ENCODE measurements at regions not wholly inside any gene's neighbourhood (a gene's known extent, or its start where the extent isn't known, plus 50 kb on each side); places are given as distances from the start of the nearest gene placed in this dataset.
A peak's percentile ranks its signal among the peaks of the same experiment; 100 is the strongest.

DNA sequence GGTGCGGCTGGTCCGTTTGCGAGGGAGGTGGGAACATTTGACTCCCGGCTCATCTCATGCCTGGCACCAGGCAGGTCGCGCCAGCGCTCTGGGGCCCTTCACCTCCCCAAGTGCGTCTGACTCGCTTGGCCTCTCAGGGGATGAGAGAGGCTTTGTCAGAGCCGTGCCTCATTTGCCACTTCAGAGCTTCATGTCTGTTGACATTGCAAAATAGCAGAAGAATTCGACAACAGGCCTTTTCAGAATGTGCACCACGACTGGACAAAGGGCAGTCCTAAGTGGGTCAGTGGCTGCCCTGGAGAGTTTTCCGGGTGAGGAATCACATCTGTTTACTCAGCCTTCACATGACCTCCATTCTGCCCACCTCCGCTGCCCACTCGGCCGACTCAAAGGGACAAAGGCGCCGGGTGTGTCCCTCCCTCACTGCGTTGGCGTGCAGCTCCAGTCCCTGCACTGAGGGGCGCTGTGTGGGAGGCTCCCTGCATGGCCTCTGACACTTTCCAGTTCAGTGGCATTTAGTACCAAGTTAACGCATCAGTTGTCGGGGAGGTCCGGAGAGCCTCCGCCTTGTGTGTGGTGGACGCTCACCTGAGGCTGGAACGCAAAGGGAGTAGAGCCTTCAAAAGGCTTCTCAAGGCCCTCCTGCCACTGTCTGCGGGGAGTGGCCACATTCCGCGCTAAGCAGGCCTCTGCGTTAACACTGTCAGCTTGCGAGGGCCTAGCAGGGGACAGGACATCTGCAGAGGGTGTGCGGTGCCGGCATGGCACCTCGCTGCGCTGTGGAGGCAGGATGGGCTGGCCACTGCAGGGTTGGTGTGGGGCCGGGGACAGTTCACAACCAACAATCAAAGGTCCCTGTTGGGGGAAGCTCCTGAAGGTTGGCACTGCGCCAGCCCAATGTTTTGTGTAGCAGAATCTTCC, 171.5 kb downstream of the NXNL2 start:
- Histone ChIP-seq H3K36me3 (ENCODE audit: insufficient read depth, low read length) (no peaks in the 10 kb centered on the region), H3K9me3 (ENCODE audit: insufficient read depth, low read depth, low read length) (no peaks in the 10 kb centered on the region), H3K4me2 (ENCODE audit: low read length) (peak overlapping the region; percentile 39), H3K27ac (ENCODE audit: low read depth, low read length) (no peak overlapping the region), H3K79me2 (ENCODE audit: insufficient read depth, low read length) (no peaks in the 10 kb centered on the region), H2AFZ (ENCODE audit: low read depth, low read length) (peak overlapping the region; percentile 59), H3K27me3 (ENCODE audit: insufficient read depth, low read length) (no peaks in the 10 kb centered on the region), H3K9ac (ENCODE audit: low read length) (no peak overlapping the region), H4K20me1 (ENCODE audit: insufficient read depth, low read length) (no peaks in the 10 kb centered on the region), H3K4me1 (ENCODE audit: insufficient read depth, low read length) (peaks cover 8% of the 10 kb centered on the region), H3K4me3 (ENCODE audit: insufficient read depth, low read depth, low read length) (no peak overlapping the region)
- Mint-ChIP-seq H3K27me3 (ENCODE audit: low read depth, unreplicated experiment) (peaks cover 3% of the 10 kb centered on the region), H3K9me3 (ENCODE audit: unreplicated experiment) (peaks cover 2% of the 10 kb centered on the region), H3K36me3 (ENCODE audit: low read depth, unreplicated experiment) (no peaks in the 10 kb centered on the region), H3K4me1 (ENCODE audit: low read depth, unreplicated experiment) (no peaks in the 10 kb centered on the region), H3K4me3 (ENCODE audit: unreplicated experiment) (no peak overlapping the region), H3K27ac (ENCODE audit: unreplicated experiment) (no peak overlapping the region)
- DNase-seq (ENCODE audit: low read depth): peak; percentile 11
- no peak for FAIRE-seq
- no peak for TF ChIP-seq EZH2 (IDR thresholded peaks at IDR 0.05; ENCODE audit: insufficient read depth, low read length)

DNA sequence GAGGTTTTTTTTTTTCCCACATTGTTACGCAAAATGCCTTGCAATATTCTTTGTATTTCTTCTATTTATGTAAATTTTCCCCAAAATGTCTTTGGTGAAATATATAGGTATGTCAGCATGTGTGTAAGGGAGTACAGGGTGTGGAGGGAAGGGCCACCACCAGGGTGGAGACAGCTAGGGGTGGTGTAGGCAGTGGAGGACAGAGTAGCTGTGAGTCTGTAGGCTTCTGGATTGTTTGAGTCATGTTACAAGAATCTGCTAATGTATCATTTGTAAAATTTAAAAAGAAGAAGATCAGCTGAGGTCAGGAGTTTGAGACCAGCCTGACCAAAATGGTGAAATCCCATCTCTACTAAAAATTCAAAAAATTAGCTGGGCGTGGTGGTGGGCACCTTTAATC, 175.5 kb downstream of the NXNL2 start:
- Mint-ChIP-seq H3K27ac (ENCODE audit: unreplicated experiment) (no peak overlapping the region), H3K9me3 (ENCODE audit: unreplicated experiment) (peaks cover 7% of the 10 kb centered on the region), H3K4me1 (ENCODE audit: low read depth, unreplicated experiment) (no peaks in the 10 kb centered on the region), H3K4me3 (ENCODE audit: unreplicated experiment) (no peak overlapping the region), H3K27me3 (ENCODE audit: low read depth, unreplicated experiment) (no peaks in the 10 kb centered on the region), H3K36me3 (ENCODE audit: low read depth, unreplicated experiment) (no peaks in the 10 kb centered on the region)
- Histone ChIP-seq H3K36me3 (ENCODE audit: insufficient read depth, low read length) (no peaks in the 10 kb centered on the region), H3K79me2 (ENCODE audit: insufficient read depth, low read length) (no peaks in the 10 kb centered on the region), H3K4me3 (ENCODE audit: insufficient read depth, low read depth, low read length) (no peak overlapping the region), H3K4me2 (ENCODE audit: low read length) (no peak overlapping the region), H4K20me1 (ENCODE audit: insufficient read depth, low read length) (no peaks in the 10 kb centered on the region), H3K9me3 (ENCODE audit: insufficient read depth, low read depth, low read length) (no peaks in the 10 kb centered on the region), H3K27ac (ENCODE audit: low read depth, low read length) (no peak overlapping the region), H3K4me1 (ENCODE audit: insufficient read depth, low read length) (peaks cover 8% of the 10 kb centered on the region), H2AFZ (ENCODE audit: low read depth, low read length) (no peak overlapping the region), H3K9ac (ENCODE audit: low read length) (no peak overlapping the region), H3K27me3 (ENCODE audit: insufficient read depth, low read length) (no peaks in the 10 kb centered on the region)
- TF ChIP-seq, protein P1, sequence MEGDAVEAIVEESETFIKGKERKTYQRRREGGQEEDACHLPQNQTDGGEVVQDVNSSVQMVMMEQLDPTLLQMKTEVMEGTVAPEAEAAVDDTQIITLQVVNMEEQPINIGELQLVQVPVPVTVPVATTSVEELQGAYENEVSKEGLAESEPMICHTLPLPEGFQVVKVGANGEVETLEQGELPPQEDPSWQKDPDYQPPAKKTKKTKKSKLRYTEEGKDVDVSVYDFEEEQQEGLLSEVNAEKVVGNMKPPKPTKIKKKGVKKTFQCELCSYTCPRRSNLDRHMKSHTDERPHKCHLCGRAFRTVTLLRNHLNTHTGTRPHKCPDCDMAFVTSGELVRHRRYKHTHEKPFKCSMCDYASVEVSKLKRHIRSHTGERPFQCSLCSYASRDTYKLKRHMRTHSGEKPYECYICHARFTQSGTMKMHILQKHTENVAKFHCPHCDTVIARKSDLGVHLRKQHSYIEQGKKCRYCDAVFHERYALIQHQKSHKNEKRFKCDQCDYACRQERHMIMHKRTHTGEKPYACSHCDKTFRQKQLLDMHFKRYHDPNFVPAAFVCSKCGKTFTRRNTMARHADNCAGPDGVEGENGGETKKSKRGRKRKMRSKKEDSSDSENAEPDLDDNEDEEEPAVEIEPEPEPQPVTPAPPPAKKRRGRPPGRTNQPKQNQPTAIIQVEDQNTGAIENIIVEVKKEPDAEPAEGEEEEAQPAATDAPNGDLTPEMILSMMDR (IDR thresholded peaks at IDR 0.05; ENCODE audit: insufficient read depth, low read depth, low read length): no peak
- TF ChIP-seq EZH2 (IDR thresholded peaks at IDR 0.05; ENCODE audit: insufficient read depth, low read length): no peak
- no peak for FAIRE-seq
- no peak for DNase-seq (ENCODE audit: low read depth)

DNA sequence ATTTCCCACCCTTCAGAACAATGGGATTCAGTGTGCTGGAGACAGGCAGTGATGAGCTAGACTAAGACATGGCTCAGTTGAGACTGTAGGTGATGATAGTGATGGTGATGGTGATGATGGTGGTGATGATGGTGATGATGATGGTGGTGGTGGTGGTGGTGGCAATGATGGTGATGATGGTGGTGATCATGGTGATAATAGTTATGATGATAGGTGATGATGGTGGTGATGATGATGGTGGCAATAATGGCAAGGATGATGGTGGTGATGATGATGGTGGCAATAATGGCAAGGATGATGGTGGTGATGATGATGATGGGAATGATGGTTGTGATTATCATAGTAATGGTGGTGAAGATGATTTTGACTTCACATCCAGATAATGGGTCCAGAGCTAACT, 176.7 kb downstream of the NXNL2 start:
- Histone ChIP-seq H4K20me1 (ENCODE audit: insufficient read depth, low read length) (no peaks in the 10 kb centered on the region), H3K27ac (ENCODE audit: low read depth, low read length) (no peak overlapping the region), H3K27me3 (ENCODE audit: insufficient read depth, low read length) (no peaks in the 10 kb centered on the region), H3K4me1 (ENCODE audit: insufficient read depth, low read length) (no peaks in the 10 kb centered on the region), H3K79me2 (ENCODE audit: insufficient read depth, low read length) (no peaks in the 10 kb centered on the region), H3K4me2 (ENCODE audit: low read length) (no peak overlapping the region), H2AFZ (ENCODE audit: low read depth, low read length) (no peak overlapping the region), H3K4me3 (ENCODE audit: insufficient read depth, low read depth, low read length) (no peak overlapping the region), H3K9me3 (ENCODE audit: insufficient read depth, low read depth, low read length) (no peaks in the 10 kb centered on the region), H3K36me3 (ENCODE audit: insufficient read depth, low read length) (no peaks in the 10 kb centered on the region), H3K9ac (ENCODE audit: low read length) (no peak overlapping the region)
- Mint-ChIP-seq H3K36me3 (ENCODE audit: low read depth, unreplicated experiment) (no peaks in the 10 kb centered on the region), H3K4me3 (ENCODE audit: unreplicated experiment) (no peak overlapping the region), H3K9me3 (ENCODE audit: unreplicated experiment) (peaks cover 10% of the 10 kb centered on the region), H3K27ac (ENCODE audit: unreplicated experiment) (no peak overlapping the region), H3K4me1 (ENCODE audit: low read depth, unreplicated experiment) (no peaks in the 10 kb centered on the region), H3K27me3 (ENCODE audit: low read depth, unreplicated experiment) (no peaks in the 10 kb centered on the region)
- DNase-seq (ENCODE audit: low read depth): no peak
- FAIRE-seq: no peak
- TF ChIP-seq EZH2 (IDR thresholded peaks at IDR 0.05; ENCODE audit: insufficient read depth, low read length): no peak
- TF ChIP-seq, protein P1 (IDR thresholded peaks at IDR 0.05; ENCODE audit: insufficient read depth, low read depth, low read length): no peak

Measured in astrocyte (in vitro differentiated cells and primary cell).